C4-2B (cell line): ENCODE measurements at regions not wholly inside any gene's neighbourhood (a gene's known extent, or its start where the extent isn't known, plus 50 kb on each side); places are given as distances from the start of the nearest gene placed in this dataset.

Experiments used
- ZFX ChIP-seq: fragments of 450-650 bp; IDR thresholded peaks from 2 replicates; pipeline ENCODE4 v1.6.1; 2017
- TF ChIP-seq, protein P1 (sequence below): fragments of 450-650 bp; conservative IDR thresholded peaks from 2 replicates; pipeline ENCODE4 v1.5.1; 2017; ENCODE audit warnings: mild to moderate bottlenecking

DNA sequence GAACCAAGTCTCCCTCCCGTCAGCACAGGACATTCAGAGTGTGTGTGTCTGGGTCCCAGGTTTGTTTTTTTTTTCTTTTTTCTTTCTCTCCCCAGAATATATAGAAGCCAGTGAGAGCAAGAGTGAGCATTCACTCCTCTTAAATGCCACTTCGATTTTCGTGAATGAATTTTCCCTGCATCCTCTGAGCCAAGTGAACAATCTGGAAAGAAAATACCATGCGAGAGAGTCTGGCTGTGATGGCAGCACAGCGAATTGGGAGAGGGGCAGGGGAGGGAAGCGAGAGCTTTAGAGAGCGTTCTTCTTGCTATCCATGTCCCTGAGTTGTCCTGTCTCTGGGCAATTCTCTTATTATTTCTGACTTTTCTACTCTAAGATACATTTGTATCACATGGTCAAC lies 76.0 kb upstream of the RAB3GAP2 start:
- TF ChIP-seq, protein P1, sequence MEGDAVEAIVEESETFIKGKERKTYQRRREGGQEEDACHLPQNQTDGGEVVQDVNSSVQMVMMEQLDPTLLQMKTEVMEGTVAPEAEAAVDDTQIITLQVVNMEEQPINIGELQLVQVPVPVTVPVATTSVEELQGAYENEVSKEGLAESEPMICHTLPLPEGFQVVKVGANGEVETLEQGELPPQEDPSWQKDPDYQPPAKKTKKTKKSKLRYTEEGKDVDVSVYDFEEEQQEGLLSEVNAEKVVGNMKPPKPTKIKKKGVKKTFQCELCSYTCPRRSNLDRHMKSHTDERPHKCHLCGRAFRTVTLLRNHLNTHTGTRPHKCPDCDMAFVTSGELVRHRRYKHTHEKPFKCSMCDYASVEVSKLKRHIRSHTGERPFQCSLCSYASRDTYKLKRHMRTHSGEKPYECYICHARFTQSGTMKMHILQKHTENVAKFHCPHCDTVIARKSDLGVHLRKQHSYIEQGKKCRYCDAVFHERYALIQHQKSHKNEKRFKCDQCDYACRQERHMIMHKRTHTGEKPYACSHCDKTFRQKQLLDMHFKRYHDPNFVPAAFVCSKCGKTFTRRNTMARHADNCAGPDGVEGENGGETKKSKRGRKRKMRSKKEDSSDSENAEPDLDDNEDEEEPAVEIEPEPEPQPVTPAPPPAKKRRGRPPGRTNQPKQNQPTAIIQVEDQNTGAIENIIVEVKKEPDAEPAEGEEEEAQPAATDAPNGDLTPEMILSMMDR, result no peak
- no peak for TF ChIP-seq ZFX
